GM23248 (cell line): ENCODE measurements at regions not wholly inside any gene's neighbourhood (a gene's known extent, or its start where the extent isn't known, plus 50 kb on each side); places are given as distances from the start of the nearest gene placed in this dataset.

Source experiments
- EZH2 ChIP-seq: fragments of 200-600 bp; sonication (generic); IDR thresholded peaks from 2 replicates; pipeline ENCODE4 v1.6.1; 2018; ENCODE audit warnings: antibody characterized with exemption, mild to moderate bottlenecking; ENCODE audit not compliant: insufficient read depth, poor library complexity, severe bottlenecking
- EZH2phosphoT487 ChIP-seq: fragments of 200-600 bp; sonication (generic); IDR thresholded peaks from 2 replicates; pipeline ENCODE4 v1.6.1; 2018; ENCODE audit warnings: antibody characterized with exemption, moderate library complexity, mild to moderate bottlenecking, low read depth; ENCODE audit not compliant: insufficient read depth

- TF ChIP-seq EZH2: no peak
- TF ChIP-seq EZH2phosphoT487: no peak
Observed at GRCh38 chr12:91972896-91973295, 172.8 kb downstream of the BTG1 start.
